GM12864 (cell line): ENCODE measurements at regions not wholly inside any gene's neighbourhood (a gene's known extent, or its start where the extent isn't known, plus 50 kb on each side); places are given as distances from the start of the nearest gene placed in this dataset.

Source experiments
- DNase-seq: peaks from one replicate; pipeline ENCODE4 v3.0.0-alpha.2; 2011; ENCODE audit warnings: low read depth
- H3K4me3 ChIP-seq: 2 replicates; pipeline ENCODE4 v1.5.1; 2011; ENCODE audit warnings: mild to moderate bottlenecking, low read depth, low read length, control low read depth
- CTCF ChIP-seq: IDR thresholded peaks from 2 replicates; pipeline ENCODE4 v1.5.1; 2011; ENCODE audit warnings: low read depth, mild to moderate bottlenecking, moderate library complexity, low read length, control low read depth, inconsistent platforms; ENCODE audit errors: missing control alignments

GRCh38 chr4:1515156-1515555, 108.9 kb upstream of the NKX1-1 start:
- no peak for DNase-seq
- no peak for TF ChIP-seq CTCF
- no peak overlapping the region for H3K4me3 ChIP-seq

- TF ChIP-seq CTCF, result no peak
- DNase-seq, result no peak
- no peak overlapping the region for H3K4me3 ChIP-seq
These were observed 108.4 kb upstream of the NKX1-1 start for GRCh38 chr4:1514612-1515011.

- H3K4me3 ChIP-seq, result no peak overlapping the region
- DNase-seq, result no peak
- no peak for TF ChIP-seq CTCF
These were observed 107.8 kb upstream of the NKX1-1 start for GRCh38 chr4:1513936-1514483.

GRCh38 chr4:1512738-1513660, 106.8 kb upstream of the NKX1-1 start:
- TF ChIP-seq CTCF, result no peak
- no peak overlapping the region for H3K4me3 ChIP-seq
- no peak for DNase-seq

GRCh38 chr4:1512051-1512737, 106.0 kb upstream of the NKX1-1 start:
- TF ChIP-seq CTCF, result no peak
- no peak overlapping the region for H3K4me3 ChIP-seq

DNA sequence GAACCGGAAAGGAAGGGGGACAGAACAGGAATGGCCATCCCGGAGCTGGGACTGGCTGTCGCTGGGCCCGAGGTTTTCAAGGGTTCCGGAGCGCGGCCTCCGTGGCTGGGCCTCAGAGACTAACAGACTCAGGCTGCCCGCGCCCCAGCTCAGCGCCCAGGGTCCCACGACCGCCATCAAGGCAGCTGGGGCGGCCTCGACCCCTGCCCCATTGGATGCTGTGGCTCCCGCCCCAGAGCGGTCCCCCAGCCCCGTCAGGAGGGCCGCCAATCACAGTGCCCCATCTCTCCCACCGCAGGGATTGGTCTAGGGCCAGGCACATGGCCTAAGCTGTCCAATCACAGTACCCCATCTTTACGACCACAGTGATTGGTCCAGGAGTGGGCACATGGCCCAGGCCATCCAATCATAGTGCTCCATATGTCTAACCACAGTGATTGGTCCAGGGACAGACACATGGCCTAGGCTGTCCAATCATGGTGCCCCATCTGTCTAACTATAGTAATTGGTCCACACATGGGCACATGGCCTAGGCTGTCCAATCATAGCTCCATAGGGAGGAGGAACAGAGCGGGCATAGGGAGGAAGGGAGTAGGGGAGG, 105.3 kb upstream of the NKX1-1 start:
- DNase-seq, result no peak

More at GRCh38 chr4:1512051-1512737, 106.0 kb upstream of the NKX1-1 start:
- no peak for DNase-seq

More for the DNA sequence above, 105.3 kb upstream of the NKX1-1 start:
- no peak for TF ChIP-seq CTCF
- H3K4me3 ChIP-seq, result no peak overlapping the region
